Bronchial epithelial cell (primary cell): ENCODE measurements at regions not wholly inside any gene's neighbourhood (a gene's known extent, or its start where the extent isn't known, plus 50 kb on each side); places are given as distances from the start of the nearest gene placed in this dataset.
A peak's percentile ranks its signal among the peaks of the same experiment; 100 is the strongest.

Source experiments
- DNase-seq: peaks from one replicate; pipeline ENCODE4 v3.0.0-alpha.2; 2010; ENCODE audit warnings: low read depth
- FAIRE-seq: peaks from 2 replicates; lab custom pipeline; 2011; peaks lifted over from hg19 to GRCh38; lab: Jason Lieb, UNC
- H3K27me3 ChIP-seq: 2 replicates; pipeline ENCODE4 v1.5.1; 2011; ENCODE audit warnings: low read length; ENCODE audit not compliant: control insufficient read depth, insufficient read depth
- H3K36me3 ChIP-seq: 2 replicates; pipeline ENCODE4 v1.5.1; 2011; ENCODE audit warnings: low read length; ENCODE audit not compliant: control insufficient read depth, insufficient read depth
- H3K4me3 ChIP-seq: 2 replicates; pipeline ENCODE4 v1.5.1; 2011; ENCODE audit warnings: mild to moderate bottlenecking, low read depth, low read length, control low read depth
- TF ChIP-seq, protein P1 (sequence below): IDR thresholded peaks from 2 replicates; pipeline ENCODE4 v1.5.1; 2011; ENCODE audit warnings: mild to moderate bottlenecking, moderate library complexity, low read length, control low read depth, inconsistent platforms; ENCODE audit not compliant: insufficient read depth, severe bottlenecking

DNA sequence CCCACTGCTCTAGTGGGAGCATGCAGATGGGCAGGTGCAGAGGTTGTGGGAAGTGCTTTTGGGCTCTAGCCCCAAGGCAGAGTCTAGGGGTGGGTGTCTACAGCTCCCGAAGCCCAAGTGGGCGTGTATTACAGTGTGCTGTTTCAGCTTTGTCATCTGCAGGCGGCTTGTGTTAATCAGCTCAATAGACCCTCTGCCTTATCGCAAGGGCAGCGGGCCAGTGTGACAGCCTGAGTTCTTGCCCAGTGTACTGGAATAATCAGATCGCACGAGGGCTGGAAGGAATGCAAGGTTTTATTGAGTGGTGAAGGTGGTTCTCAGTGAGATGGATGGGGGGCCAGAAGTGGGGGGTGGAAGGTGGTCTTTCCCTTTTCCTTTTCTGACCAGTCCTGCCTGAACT, 529.4 kb upstream of the AMOT start:
- H3K36me3 ChIP-seq = no peaks in the 10 kb centered on the region
- TF ChIP-seq, protein P1, sequence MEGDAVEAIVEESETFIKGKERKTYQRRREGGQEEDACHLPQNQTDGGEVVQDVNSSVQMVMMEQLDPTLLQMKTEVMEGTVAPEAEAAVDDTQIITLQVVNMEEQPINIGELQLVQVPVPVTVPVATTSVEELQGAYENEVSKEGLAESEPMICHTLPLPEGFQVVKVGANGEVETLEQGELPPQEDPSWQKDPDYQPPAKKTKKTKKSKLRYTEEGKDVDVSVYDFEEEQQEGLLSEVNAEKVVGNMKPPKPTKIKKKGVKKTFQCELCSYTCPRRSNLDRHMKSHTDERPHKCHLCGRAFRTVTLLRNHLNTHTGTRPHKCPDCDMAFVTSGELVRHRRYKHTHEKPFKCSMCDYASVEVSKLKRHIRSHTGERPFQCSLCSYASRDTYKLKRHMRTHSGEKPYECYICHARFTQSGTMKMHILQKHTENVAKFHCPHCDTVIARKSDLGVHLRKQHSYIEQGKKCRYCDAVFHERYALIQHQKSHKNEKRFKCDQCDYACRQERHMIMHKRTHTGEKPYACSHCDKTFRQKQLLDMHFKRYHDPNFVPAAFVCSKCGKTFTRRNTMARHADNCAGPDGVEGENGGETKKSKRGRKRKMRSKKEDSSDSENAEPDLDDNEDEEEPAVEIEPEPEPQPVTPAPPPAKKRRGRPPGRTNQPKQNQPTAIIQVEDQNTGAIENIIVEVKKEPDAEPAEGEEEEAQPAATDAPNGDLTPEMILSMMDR = no peak

DNA sequence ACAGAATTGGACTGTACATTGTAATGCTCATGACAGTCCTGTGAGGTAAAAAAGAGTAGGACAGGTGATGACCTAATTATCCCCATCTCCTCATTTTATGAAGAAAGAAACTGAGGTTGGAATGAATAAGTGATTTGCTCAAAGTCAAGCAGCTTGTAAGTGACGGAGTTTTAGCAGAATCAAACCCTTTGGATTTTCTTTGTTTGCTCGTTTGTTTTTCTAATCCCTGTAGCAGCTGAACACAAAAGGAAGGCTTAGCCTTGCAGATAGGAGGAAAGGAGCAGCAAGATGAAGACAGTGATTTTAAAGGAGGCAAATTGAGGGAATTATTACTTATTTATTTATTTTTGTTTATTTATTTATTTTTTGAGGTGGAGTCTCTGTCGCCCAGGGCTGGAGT, 528.4 kb upstream of the AMOT start:
- H3K36me3 ChIP-seq = no peaks in the 10 kb centered on the region
- FAIRE-seq (no peak), DNase-seq (no peak)
- no peaks in the 10 kb centered on the region for H3K27me3 ChIP-seq
- TF ChIP-seq, protein P1 = no peak
- H3K4me3 ChIP-seq = no peak overlapping the region

More for the DNA sequence above, 529.4 kb upstream of the AMOT start:
- no peak for FAIRE-seq
- no peak for DNase-seq
- H3K27me3 ChIP-seq = no peaks in the 10 kb centered on the region
- no peak overlapping the region for H3K4me3 ChIP-seq

DNA sequence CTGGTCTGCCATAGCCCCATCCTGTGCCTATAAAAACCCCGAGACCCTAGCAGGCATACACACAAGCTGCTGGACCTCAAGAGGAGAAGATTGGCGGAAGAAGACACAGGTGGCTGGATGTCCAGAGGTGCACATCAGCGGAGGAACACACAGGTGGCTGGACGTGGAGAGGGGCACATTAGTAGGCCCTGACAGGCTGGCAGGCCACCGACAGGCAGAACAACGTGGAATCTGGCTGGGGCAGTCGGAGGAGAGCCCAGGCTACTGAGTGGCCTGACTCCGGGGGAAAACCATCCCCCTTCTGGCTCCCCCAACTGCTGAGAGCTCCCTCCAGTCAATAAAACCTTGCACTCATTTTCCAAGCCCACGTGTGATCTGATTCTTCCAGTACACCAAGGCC, 512.5 kb upstream of the AMOT start:
- no peak for FAIRE-seq
- no peaks in the 10 kb centered on the region for H3K36me3 ChIP-seq
- no peak overlapping the region for H3K4me3 ChIP-seq
- no peaks in the 10 kb centered on the region for H3K27me3 ChIP-seq
- DNase-seq = no peak
- TF ChIP-seq, protein P1 = no peak

DNA sequence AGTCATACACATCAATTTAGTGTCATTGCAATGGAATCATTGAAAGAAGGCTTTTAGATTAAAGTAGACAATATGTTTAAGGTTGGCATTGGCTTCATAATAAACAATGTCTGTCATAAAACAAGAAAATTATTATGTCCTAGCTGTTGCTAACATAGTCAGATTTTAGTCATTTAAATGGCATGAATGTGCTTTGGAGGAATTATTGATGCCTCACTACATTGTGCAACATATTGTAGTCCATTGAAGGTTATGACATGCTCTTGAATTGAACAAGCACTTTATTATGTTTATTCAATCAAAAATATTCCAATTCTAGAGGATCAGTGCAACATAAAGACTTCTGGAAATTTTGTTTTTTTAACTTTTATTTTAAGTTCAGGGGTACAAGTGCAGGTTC, 489.8 kb upstream of the AMOT start:
- FAIRE-seq (no peak), DNase-seq (peak; percentile 3)
- Histone ChIP-seq H3K36me3 (no peaks in the 10 kb centered on the region), H3K4me3 (no peak overlapping the region), H3K27me3 (no peaks in the 10 kb centered on the region)
- TF ChIP-seq, protein P1 = no peak

DNA sequence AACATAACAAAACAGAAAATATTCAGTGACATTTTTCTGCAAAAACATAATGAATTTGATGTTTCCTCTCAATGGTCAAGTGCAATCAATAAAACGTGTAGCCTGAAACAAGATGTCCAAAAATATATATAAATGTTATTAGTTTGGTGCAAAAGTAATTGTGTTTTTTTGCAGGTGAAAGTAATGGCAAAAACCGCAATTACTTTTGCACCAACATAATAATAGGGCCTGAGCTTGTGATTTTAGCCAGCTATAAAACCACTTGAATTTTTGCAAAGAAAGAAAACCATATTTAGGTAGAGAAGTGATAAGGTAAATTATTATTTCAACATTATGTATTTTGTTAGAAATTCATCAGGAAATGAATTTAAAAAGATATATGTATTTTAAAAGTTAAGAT, 475.3 kb upstream of the AMOT start:
- DNase-seq (no peak), FAIRE-seq (no peak)
- no peaks in the 10 kb centered on the region for H3K27me3 ChIP-seq
- TF ChIP-seq, protein P1 = no peak
- H3K36me3 ChIP-seq = no peaks in the 10 kb centered on the region
- no peak overlapping the region for H3K4me3 ChIP-seq

DNA sequence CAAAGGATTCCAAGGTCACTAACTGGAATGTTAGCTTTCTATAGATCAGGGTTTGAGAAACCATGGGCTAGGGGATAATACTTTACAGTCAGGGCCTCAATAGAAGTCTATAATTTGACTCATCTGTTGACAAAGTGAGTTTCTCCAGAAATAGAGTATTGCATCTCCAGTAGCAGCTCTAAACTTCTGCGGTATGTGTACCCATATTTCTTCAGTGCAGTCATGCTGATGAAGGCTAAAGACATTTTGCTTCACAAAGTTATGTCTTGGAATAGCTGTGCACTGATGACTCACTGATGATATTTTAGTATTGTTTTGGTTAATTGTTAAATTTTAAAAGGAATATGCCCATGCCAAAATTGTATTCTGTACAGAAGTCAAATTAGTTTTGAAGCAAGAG, 464.9 kb upstream of the AMOT start:
- no peak for FAIRE-seq
- TF ChIP-seq, protein P1 = no peak
- Histone ChIP-seq H3K4me3 (no peak overlapping the region), H3K27me3 (no peaks in the 10 kb centered on the region), H3K36me3 (no peaks in the 10 kb centered on the region)
- DNase-seq = peak; percentile 0
